ENCODE measurements at regions not wholly inside any gene's neighbourhood (a gene's known extent, or its start where the extent isn't known, plus 50 kb on each side); places are given as distances from the start of the nearest gene placed in this dataset.
A peak's percentile ranks its signal among the peaks of the same experiment; 100 is the strongest.

- no peaks in the 10 kb centered on the region for H3K9me3 ChIP-seq (replicated peaks)
- H3K4me1 ChIP-seq (replicated peaks): peaks cover 16% of the 10 kb centered on the region
- no peaks in the 10 kb centered on the region for H3K27me3 ChIP-seq (replicated peaks)
- H3K27ac ChIP-seq: no peak overlapping the region
- H3K4me3 ChIP-seq: no peak overlapping the region
- no peaks in the 10 kb centered on the region for H3K36me3 ChIP-seq
- DNase-seq (ENCODE audit: low read depth in 1 of 2, low spot score in 2 of 2): no peak
These were observed 150.6 kb downstream of the CHIC2 start for GRCh38 chr4:53913771-53914170.

DNA sequence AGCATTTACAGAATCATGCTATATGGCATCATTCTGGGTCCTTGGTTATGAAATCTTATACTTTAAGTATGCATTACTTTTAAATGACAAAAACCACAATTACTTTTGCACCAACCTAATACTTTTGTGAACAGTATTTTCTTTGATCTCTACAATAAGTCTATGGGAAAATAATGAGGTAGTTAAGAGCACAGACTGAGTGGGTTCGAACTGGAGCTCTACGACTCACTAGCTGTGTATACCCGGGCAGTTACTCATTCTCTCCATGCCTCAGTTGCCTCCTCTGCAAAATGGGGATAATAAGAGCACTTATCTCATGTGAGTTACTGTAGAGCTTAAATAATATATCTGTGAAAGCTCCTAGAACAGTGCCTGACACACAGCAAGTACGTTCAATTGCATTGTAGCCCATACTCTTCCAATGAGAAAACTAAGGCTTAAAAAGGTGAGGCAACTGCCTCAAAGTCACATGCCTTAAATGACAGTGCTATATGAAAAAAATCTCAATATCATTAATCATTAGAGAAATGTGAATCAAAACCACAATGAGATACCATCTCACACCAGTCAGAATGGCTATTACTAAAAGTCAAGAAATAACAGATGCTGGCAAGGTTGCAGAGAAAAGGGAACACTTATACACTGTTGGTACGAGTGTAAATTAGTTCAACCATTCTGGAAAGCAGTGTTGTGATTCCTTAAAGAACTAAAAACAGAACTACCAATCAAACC is 151.5 kb downstream of the CHIC2 start:
- DNase-seq (ENCODE audit: low read depth in 1 of 2, low spot score in 2 of 2): no peak
- peaks cover 22% of the 10 kb centered on the region for H3K4me1 ChIP-seq (replicated peaks)
- no peak overlapping the region for H3K27ac ChIP-seq

GRCh38 chr4:53908661-53909078 is 155.7 kb downstream of the CHIC2 start:
- Histone ChIP-seq H3K27ac (peak overlapping the region; percentile 44), H3K9me3 (replicated peaks) (no peaks in the 10 kb centered on the region), H3K36me3 (no peaks in the 10 kb centered on the region), H3K4me3 (peak overlapping the region; percentile 5; the same call in 1 of the 2 replicates), H3K4me1 (replicated peaks) (peaks cover 21% of the 10 kb centered on the region), H3K27me3 (replicated peaks) (no peaks in the 10 kb centered on the region)
- DNase-seq (ENCODE audit: low read depth in 1 of 2, low spot score in 2 of 2): peak; percentile 59 to 77

More for the DNA sequence above, 151.5 kb downstream of the CHIC2 start:
- Histone ChIP-seq H3K4me3 (no peak overlapping the region), H3K36me3 (no peaks in the 10 kb centered on the region), H3K27me3 (replicated peaks) (no peaks in the 10 kb centered on the region), H3K9me3 (replicated peaks) (no peaks in the 10 kb centered on the region)

- Histone ChIP-seq H3K9me3 (replicated peaks) (no peaks in the 10 kb centered on the region), H3K4me1 (replicated peaks) (peaks cover 21% of the 10 kb centered on the region), H3K27me3 (replicated peaks) (no peaks in the 10 kb centered on the region), H3K36me3 (no peaks in the 10 kb centered on the region), H3K4me3 (no peak overlapping the region), H3K27ac (no peak overlapping the region)
- DNase-seq (ENCODE audit: low read depth in 1 of 2, low spot score in 2 of 2): no peak
These were observed 156.6 kb downstream of the CHIC2 start for GRCh38 chr4:53907772-53908171.

- no peak for DNase-seq (ENCODE audit: low read depth in 1 of 2, low spot score in 2 of 2)
- peaks cover 21% of the 10 kb centered on the region for H3K4me1 ChIP-seq (replicated peaks)
- no peak overlapping the region for H3K27ac ChIP-seq
- H3K9me3 ChIP-seq (replicated peaks): no peaks in the 10 kb centered on the region
- no peaks in the 10 kb centered on the region for H3K36me3 ChIP-seq
- no peaks in the 10 kb centered on the region for H3K27me3 ChIP-seq (replicated peaks)
- no peak overlapping the region for H3K4me3 ChIP-seq
These were observed 157.7 kb downstream of the CHIC2 start for GRCh38 chr4:53906606-53907190.

GRCh38 chr4:53905941-53906377 is 158.4 kb downstream of the CHIC2 start:
- Histone ChIP-seq H3K27me3 (replicated peaks) (no peaks in the 10 kb centered on the region), H3K4me1 (replicated peaks) (peaks cover 21% of the 10 kb centered on the region), H3K4me3 (peak overlapping the region; percentile 33), H3K9me3 (replicated peaks) (no peaks in the 10 kb centered on the region), H3K27ac (0 out of 2 replicates have a peak overlapping the region, but pooled peaks have one; percentile 8), H3K36me3 (no peaks in the 10 kb centered on the region)
- peak in 1 of 2 experiments; percentile 58 for DNase-seq (ENCODE audit: low read depth in 1 of 2, low spot score in 2 of 2)

GRCh38 chr4:53905276-53905940 is 159.0 kb downstream of the CHIC2 start:
- H3K27ac ChIP-seq: no peak overlapping the region
- peaks cover 21% of the 10 kb centered on the region for H3K4me1 ChIP-seq (replicated peaks)
- peak overlapping the region; percentile 33; the same call in 1 of the 2 replicates for H3K4me3 ChIP-seq
- no peaks in the 10 kb centered on the region for H3K27me3 ChIP-seq (replicated peaks)
- H3K36me3 ChIP-seq: no peaks in the 10 kb centered on the region
- H3K9me3 ChIP-seq (replicated peaks): no peaks in the 10 kb centered on the region
- no peak for DNase-seq (ENCODE audit: low read depth in 1 of 2, low spot score in 2 of 2)

- no peaks in the 10 kb centered on the region for H3K9me3 ChIP-seq (replicated peaks)
- H3K27me3 ChIP-seq (replicated peaks): no peaks in the 10 kb centered on the region
- DNase-seq (ENCODE audit: low read depth in 1 of 2, low spot score in 2 of 2): no peak
- no peak overlapping the region for H3K4me3 ChIP-seq
- H3K4me1 ChIP-seq (replicated peaks): peaks cover 8% of the 10 kb centered on the region
- no peaks in the 10 kb centered on the region for H3K36me3 ChIP-seq
- no peak overlapping the region for H3K27ac ChIP-seq
These were observed 161.6 kb downstream of the CHIC2 start for GRCh38 chr4:53902786-53903185.

DNA sequence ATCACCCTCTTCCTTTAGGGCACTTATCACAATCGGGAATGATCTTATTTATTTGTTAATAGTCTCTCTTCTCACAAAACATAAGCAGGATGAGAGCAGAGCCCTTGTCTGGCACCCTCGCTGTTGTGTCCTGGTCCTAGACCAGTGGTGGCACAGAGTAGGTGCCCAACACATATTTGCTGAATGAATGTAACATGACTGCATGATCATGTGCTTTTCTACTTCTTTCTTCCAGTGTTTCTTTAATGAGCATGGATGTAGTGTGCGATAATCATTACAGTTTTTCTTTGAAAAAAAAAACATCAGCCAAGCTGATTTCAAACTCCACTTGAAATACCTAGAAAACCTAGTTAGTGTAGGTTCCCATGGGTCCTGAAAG is 164.1 kb downstream of the CHIC2 start:
- no peaks in the 10 kb centered on the region for H3K9me3 ChIP-seq (replicated peaks)
- H3K27me3 ChIP-seq (replicated peaks): no peaks in the 10 kb centered on the region
- H3K4me1 ChIP-seq (replicated peaks): no peaks in the 10 kb centered on the region; the same call in 1 of the 2 replicates
- H3K36me3 ChIP-seq: no peaks in the 10 kb centered on the region
- H3K27ac ChIP-seq: no peak overlapping the region
- H3K4me3 ChIP-seq: no peak overlapping the region
- DNase-seq (ENCODE audit: low read depth in 1 of 2, low spot score in 2 of 2): no peak

DNA sequence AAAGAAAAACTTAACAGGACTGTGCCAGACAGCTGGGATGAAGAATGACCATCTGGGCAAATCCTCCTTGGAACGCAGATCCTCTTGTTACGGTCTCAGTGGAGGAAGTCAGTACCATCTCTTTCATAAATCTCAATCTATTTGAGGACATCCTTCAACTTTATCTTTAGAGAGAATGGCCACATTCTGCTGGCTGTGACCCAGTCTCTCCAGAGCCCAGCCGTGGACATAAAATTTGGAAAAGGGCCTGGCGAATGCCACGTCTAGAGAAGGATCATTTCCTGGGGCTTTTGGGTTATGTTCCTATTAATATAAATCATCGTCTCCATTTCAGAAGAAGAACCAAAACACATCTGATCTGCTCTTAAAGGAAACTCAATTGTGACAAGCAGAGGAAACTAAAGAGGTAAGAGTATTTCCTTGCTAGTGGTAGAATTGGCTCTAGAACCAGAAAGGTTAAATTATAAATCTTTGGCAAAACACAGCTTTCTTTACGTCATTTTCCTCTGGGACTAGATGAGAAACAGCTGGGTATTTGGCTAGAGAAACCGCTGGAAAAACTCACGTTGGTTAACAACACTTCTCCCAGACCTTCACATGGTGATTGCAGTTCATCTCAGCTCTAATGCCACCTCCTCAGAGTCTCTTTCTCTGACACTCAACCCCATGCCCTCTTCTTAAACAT is 164.7 kb downstream of the CHIC2 start:
- no peaks in the 10 kb centered on the region; the same call in 1 of the 2 replicates for H3K27me3 ChIP-seq (replicated peaks)
- DNase-seq (ENCODE audit: low read depth in 1 of 2, low spot score in 2 of 2): no peak
- H3K4me1 ChIP-seq (replicated peaks): no peaks in the 10 kb centered on the region
- no peaks in the 10 kb centered on the region for H3K36me3 ChIP-seq
- no peak overlapping the region for H3K27ac ChIP-seq
- H3K9me3 ChIP-seq (replicated peaks): no peaks in the 10 kb centered on the region
- no peak overlapping the region for H3K4me3 ChIP-seq

DNA sequence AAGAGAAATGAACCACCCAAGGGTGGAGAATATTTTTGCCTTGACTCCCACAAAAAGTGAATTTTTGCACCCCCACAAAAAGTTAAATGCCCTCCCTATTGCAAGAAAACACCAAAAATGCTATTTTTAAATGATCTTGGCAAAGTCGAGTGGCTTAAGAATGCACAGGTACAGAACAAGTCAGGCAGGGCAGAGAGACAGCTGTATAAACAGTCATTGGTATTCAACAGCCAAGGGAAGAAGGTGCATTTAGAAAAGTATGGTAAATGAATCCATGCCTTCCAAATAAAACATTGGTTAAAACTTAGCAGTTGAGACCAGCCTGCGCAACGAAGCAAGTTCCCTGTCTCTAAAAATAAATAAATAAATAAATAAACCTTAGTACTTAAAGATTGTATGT is 169.3 kb downstream of the CHIC2 start:
- Histone ChIP-seq H3K27ac (no peak overlapping the region), H3K36me3 (no peaks in the 10 kb centered on the region), H3K4me1 (replicated peaks) (no peaks in the 10 kb centered on the region), H3K27me3 (replicated peaks) (no peaks in the 10 kb centered on the region; the same call in 1 of the 2 replicates), H3K9me3 (replicated peaks) (no peaks in the 10 kb centered on the region), H3K4me3 (no peak overlapping the region)
- DNase-seq (ENCODE audit: low read depth in 1 of 2, low spot score in 2 of 2): no peak

GRCh38 chr4:53890461-53890860 is 173.9 kb downstream of the CHIC2 start:
- Histone ChIP-seq H3K4me1 (replicated peaks) (no peaks in the 10 kb centered on the region), H3K27ac (no peak overlapping the region), H3K36me3 (no peaks in the 10 kb centered on the region), H3K9me3 (replicated peaks) (no peaks in the 10 kb centered on the region), H3K27me3 (replicated peaks) (no peaks in the 10 kb centered on the region; the same call in 1 of the 2 replicates), H3K4me3 (no peak overlapping the region)
- DNase-seq (ENCODE audit: low read depth in 1 of 2, low spot score in 2 of 2): no peak

- Histone ChIP-seq H3K4me1 (replicated peaks) (no peaks in the 10 kb centered on the region), H3K9me3 (replicated peaks) (no peaks in the 10 kb centered on the region), H3K27ac (no peak overlapping the region), H3K4me3 (no peak overlapping the region), H3K27me3 (replicated peaks) (no peaks in the 10 kb centered on the region), H3K36me3 (no peaks in the 10 kb centered on the region)
- no peak for DNase-seq (ENCODE audit: low read depth in 1 of 2, low spot score in 2 of 2)
These were observed 174.9 kb downstream of the CHIC2 start for GRCh38 chr4:53889326-53890055.
